ENCODE measurements at regions not wholly inside any gene's neighbourhood (a gene's known extent, or its start where the extent isn't known, plus 50 kb on each side); places are given as distances from the start of the nearest gene placed in this dataset.

DNA sequence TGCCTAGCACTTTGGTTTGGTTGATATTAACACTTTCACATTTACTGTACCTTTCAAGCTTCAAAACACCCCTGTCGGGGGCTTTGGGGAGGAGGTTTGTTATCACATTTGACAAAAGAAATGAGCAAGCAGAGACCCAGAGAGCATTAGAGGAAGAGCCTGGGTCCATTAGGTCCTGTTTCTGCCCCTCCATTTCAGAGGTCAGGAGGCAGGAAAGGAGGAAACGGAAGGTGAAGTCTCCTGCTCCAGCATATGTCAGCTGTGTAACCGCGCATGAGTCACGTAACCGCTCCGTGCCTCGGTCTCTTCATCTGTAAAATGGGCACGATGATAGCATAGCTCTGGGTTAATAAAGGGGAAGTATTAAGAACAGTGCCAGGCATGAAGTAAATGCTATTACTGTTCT is 201.9 kb upstream of the BCOR start:
- no peaks in the 10 kb centered on the region for H3K9me3 ChIP-seq (ENCODE audit: control insufficient read depth in 1 of 2, insufficient read depth in 1 of 2, low read length in 2 of 2)
- ATAC-seq (ENCODE audit: poor library complexity) = peak; percentile 34
- H3K27ac ChIP-seq (ENCODE audit: low read depth in 1 of 2, low read length in 2 of 2) = no peak overlapping the region
- H3K36me3 Mint-ChIP-seq (ENCODE audit: low read depth) = no peaks in the 10 kb centered on the region
- ChIA-PET POLR2A (no interaction called here), CTCF (no interaction called here)
- no peak overlapping the region for H3K4me3 ChIP-seq (ENCODE audit: low read length)
- peaks cover 22% of the 10 kb centered on the region for H3K4me1 ChIP-seq (ENCODE audit: insufficient read depth, low read length)
- no peaks in the 10 kb centered on the region for H3K27me3 Mint-ChIP-seq
- H3K36me3 ChIP-seq (ENCODE audit: insufficient read depth, low read length) = no peaks in the 10 kb centered on the region
- H3K27me3 ChIP-seq (ENCODE audit: control insufficient read depth in 1 of 2, insufficient read depth in 2 of 2, low read length in 2 of 2) = no peaks in the 10 kb centered on the region
- H3K4me3 Mint-ChIP-seq = no peak overlapping the region
- TF ChIP-seq CTCF (IDR thresholded peaks at IDR 0.05) = no peak
- intact Hi-C loops (cut with DNase I, micrococcal nuclease) = no loop called here
- peak in 6 of 14 experiments; percentile 3 to 48 (median 36) for DNase-seq
- peaks cover 9% of the 10 kb centered on the region for H3K4me1 Mint-ChIP-seq (ENCODE audit: low read depth)
- no peak overlapping the region for H3K27ac Mint-ChIP-seq
- H3K9me3 Mint-ChIP-seq = no peaks in the 10 kb centered on the region

DNA sequence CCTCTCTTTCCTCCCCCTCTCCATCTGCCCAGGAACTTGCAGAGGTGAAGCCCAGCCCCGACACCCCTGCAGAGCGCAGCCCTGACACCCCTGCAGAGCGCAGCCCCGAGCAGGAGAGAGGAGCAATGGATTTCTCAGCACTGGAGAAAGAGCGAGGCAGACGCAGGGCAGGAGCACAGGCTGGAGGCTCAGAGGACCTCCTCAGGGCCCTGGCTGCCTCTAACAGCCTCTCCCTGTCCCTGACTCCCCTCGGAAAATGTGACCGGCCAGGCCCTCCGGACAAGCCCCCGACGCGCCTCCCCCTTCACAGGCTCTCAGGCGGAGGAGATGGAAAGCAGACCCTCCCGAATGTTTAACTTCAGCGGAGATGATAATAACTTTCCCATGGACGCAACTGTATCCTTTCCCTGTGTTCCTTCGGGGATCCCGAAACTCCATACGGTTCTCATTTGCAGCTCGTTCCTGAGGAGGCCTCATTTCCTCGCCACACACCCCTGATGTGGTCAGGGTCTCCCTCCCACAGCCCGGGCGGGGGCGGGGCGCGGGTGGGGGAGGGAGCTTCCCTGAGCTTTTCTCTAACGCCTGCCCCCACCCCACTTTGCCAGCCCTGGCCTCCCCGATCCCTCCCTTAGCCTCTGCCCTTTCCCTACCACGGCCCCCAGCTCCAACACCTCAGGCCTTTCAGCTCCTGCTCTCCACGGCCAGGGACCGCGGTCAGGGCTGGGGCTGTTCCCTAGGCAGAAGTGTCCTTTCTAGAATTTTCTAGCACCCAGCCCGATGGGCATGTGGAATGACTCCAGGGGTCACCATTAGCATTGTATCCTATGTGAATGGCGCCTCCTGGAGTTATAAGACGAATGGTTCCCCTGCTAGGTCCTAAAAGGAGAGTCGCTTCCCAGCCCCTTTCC is 201.1 kb upstream of the BCOR start:
- CTCF ChIA-PET = no interaction called here

DNA sequence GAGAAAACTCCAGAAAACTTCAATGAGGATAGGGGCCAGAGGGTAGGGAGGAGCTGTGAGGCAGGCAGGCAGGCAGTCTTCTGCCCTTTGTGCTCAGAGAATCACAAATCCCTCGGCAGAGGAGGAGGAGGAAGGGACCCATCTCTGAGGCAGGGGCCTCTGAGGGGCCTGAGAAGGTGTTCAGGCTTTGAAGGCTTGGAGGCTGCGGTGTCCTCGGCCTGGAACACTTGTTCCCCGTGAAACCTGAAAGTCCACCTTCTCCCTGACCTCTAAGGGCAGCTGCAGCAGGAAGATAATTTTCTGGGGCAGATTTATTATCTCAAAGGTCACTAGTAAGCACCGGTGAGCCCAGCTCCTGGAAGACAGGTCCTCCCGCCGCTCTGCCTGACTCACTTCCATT is 200.3 kb upstream of the BCOR start:
- H3K36me3 Mint-ChIP-seq (ENCODE audit: low read depth) = no peaks in the 10 kb centered on the region
- TF ChIP-seq CTCF (IDR thresholded peaks at IDR 0.05) = no peak
- ChIA-PET CTCF (no interaction called here), POLR2A (no interaction called here)
- H3K27ac Mint-ChIP-seq = no peak overlapping the region
- Histone ChIP-seq H3K27me3 (ENCODE audit: control insufficient read depth in 1 of 2, insufficient read depth in 2 of 2, low read length in 2 of 2) (no peaks in the 10 kb centered on the region), H3K4me1 (ENCODE audit: insufficient read depth, low read length) (peaks cover 22% of the 10 kb centered on the region), H3K27ac (ENCODE audit: low read depth in 1 of 2, low read length in 2 of 2) (no peak overlapping the region), H3K4me3 (ENCODE audit: low read length) (no peak overlapping the region), H3K36me3 (ENCODE audit: insufficient read depth, low read length) (no peaks in the 10 kb centered on the region), H3K9me3 (ENCODE audit: control insufficient read depth in 1 of 2, insufficient read depth in 1 of 2, low read length in 2 of 2) (no peaks in the 10 kb centered on the region)
- intact Hi-C loops (cut with DNase I, micrococcal nuclease) = no loop called here
- no peak overlapping the region for H3K4me3 Mint-ChIP-seq
- no peak for DNase-seq
- no peak for ATAC-seq (ENCODE audit: poor library complexity)
- no peaks in the 10 kb centered on the region for H3K9me3 Mint-ChIP-seq
- H3K4me1 Mint-ChIP-seq (ENCODE audit: low read depth) = peaks cover 9% of the 10 kb centered on the region
- H3K27me3 Mint-ChIP-seq = no peaks in the 10 kb centered on the region

More for the DNA sequence above, 201.1 kb upstream of the BCOR start:
- no peak for TF ChIP-seq CTCF (IDR thresholded peaks at IDR 0.05)
- Histone ChIP-seq H3K27ac (ENCODE audit: low read depth in 1 of 2, low read length in 2 of 2) (no peak overlapping the region), H3K9me3 (ENCODE audit: control insufficient read depth in 1 of 2, insufficient read depth in 1 of 2, low read length in 2 of 2) (no peaks in the 10 kb centered on the region), H3K4me1 (ENCODE audit: insufficient read depth, low read length) (peaks cover 22% of the 10 kb centered on the region), H3K4me3 (ENCODE audit: low read length) (no peak overlapping the region), H3K36me3 (ENCODE audit: insufficient read depth, low read length) (no peaks in the 10 kb centered on the region), H3K27me3 (ENCODE audit: control insufficient read depth in 1 of 2, insufficient read depth in 2 of 2, low read length in 2 of 2) (no peaks in the 10 kb centered on the region)
- intact Hi-C loops (cut with DNase I, micrococcal nuclease) = no loop called here
- DNase-seq (no peak), ATAC-seq (ENCODE audit: poor library complexity) (no peak)
- H3K9me3 Mint-ChIP-seq = no peaks in the 10 kb centered on the region
- H3K4me3 Mint-ChIP-seq = no peak overlapping the region
- H3K36me3 Mint-ChIP-seq (ENCODE audit: low read depth) = no peaks in the 10 kb centered on the region
- no peaks in the 10 kb centered on the region for H3K27me3 Mint-ChIP-seq
- H3K4me1 Mint-ChIP-seq (ENCODE audit: low read depth) = peaks cover 9% of the 10 kb centered on the region
- no peak overlapping the region for H3K27ac Mint-ChIP-seq
- POLR2A ChIA-PET = no interaction called here
